WERI-Rb-1 (cell line): ENCODE measurements at regions not wholly inside any gene's neighbourhood (a gene's known extent, or its start where the extent isn't known, plus 50 kb on each side); places are given as distances from the start of the nearest gene placed in this dataset.

Source experiments
- DNase-seq: peaks from one replicate; pipeline ENCODE4 v3.0.0-alpha.2; 2020
- H3K27ac ChIP-seq: fragments of 250-450 bp; sonication (Bioruptor Pico); 2 replicates; pipeline ENCODE4 v1.5.1; 2020; ENCODE audit warnings: mild to moderate bottlenecking, moderate library complexity
- H3K27me3 ChIP-seq: fragments of 250-450 bp; sonication (Bioruptor Pico); 2 replicates; pipeline ENCODE4 v1.5.1; 2021; ENCODE audit warnings: mild to moderate bottlenecking, low read depth, moderate library complexity; ENCODE audit not compliant: insufficient read depth, severe bottlenecking
- H3K36me3 ChIP-seq: fragments of 250-450 bp; sonication (Bioruptor Pico); 2 replicates; pipeline ENCODE4 v1.5.1; 2020; ENCODE audit warnings: mild to moderate bottlenecking, moderate library complexity
- H3K4me3 ChIP-seq: 2 replicates; pipeline ENCODE4 v1.5.1; 2011; ENCODE audit warnings: low read depth, mild to moderate bottlenecking, control low read depth, low read length
- H3K9me3 ChIP-seq: fragments of 250-450 bp; sonication (Bioruptor Pico); 2 replicates; pipeline ENCODE4 v1.5.1; 2021; ENCODE audit warnings: mild to moderate bottlenecking, moderate library complexity; ENCODE audit not compliant: severe bottlenecking
- TF ChIP-seq, protein P1 (sequence below): IDR thresholded peaks from 2 replicates; pipeline ENCODE4 v1.5.1; 2011; ENCODE audit warnings: low read depth, mild to moderate bottlenecking, control low read depth, inconsistent platforms, low read length

- H3K27me3 ChIP-seq, result no peaks in the 10 kb centered on the region
- H3K36me3 ChIP-seq, result no peaks in the 10 kb centered on the region
- no peak for DNase-seq
- TF ChIP-seq, protein P1, sequence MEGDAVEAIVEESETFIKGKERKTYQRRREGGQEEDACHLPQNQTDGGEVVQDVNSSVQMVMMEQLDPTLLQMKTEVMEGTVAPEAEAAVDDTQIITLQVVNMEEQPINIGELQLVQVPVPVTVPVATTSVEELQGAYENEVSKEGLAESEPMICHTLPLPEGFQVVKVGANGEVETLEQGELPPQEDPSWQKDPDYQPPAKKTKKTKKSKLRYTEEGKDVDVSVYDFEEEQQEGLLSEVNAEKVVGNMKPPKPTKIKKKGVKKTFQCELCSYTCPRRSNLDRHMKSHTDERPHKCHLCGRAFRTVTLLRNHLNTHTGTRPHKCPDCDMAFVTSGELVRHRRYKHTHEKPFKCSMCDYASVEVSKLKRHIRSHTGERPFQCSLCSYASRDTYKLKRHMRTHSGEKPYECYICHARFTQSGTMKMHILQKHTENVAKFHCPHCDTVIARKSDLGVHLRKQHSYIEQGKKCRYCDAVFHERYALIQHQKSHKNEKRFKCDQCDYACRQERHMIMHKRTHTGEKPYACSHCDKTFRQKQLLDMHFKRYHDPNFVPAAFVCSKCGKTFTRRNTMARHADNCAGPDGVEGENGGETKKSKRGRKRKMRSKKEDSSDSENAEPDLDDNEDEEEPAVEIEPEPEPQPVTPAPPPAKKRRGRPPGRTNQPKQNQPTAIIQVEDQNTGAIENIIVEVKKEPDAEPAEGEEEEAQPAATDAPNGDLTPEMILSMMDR, result no peak
- no peaks in the 10 kb centered on the region for H3K9me3 ChIP-seq
- H3K4me3 ChIP-seq, result no peak overlapping the region
- H3K27ac ChIP-seq, result no peak overlapping the region
Measured at GRCh38 chr9:96160866-96161265, 141.1 kb downstream of the HSD17B3 start.

DNA sequence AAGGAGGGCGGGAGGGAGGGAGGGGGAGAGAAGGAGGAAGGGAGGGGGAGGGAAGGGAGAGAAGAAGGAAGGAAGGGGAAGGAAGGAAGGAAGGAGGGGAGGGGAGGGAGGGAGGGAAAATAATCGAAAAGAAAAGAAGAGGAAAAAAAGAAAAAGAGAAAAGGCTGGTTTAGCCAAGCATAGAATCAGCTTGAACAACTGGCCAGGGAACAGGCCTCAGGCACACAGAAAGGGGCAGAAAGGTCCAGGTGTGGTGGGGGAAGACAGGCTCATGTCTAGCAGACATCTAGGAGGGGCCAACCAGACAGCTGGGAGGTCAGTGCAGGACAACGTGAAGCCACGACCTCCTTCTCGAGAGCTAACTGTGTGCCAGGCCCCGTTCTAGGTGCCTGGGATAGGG, 141.8 kb downstream of the HSD17B3 start:
- DNase-seq, result no peak
- Histone ChIP-seq H3K27me3 (no peaks in the 10 kb centered on the region), H3K36me3 (no peaks in the 10 kb centered on the region), H3K9me3 (no peaks in the 10 kb centered on the region), H3K27ac (no peak overlapping the region), H3K4me3 (no peak overlapping the region)
- TF ChIP-seq, protein P1, result no peak

GRCh38 chr9:96159596-96159995, 142.4 kb downstream of the HSD17B3 start:
- TF ChIP-seq, protein P1, result no peak
- no peaks in the 10 kb centered on the region for H3K36me3 ChIP-seq
- DNase-seq, result peak; percentile 4
- no peaks in the 10 kb centered on the region for H3K9me3 ChIP-seq
- no peak overlapping the region for H3K27ac ChIP-seq
- no peak overlapping the region for H3K4me3 ChIP-seq
- no peaks in the 10 kb centered on the region for H3K27me3 ChIP-seq

GRCh38 chr9:96158909-96159575, 142.9 kb downstream of the HSD17B3 start:
- DNase-seq, result peak; percentile 1
- Histone ChIP-seq H3K36me3 (no peaks in the 10 kb centered on the region), H3K27me3 (no peaks in the 10 kb centered on the region), H3K4me3 (no peak overlapping the region), H3K9me3 (no peaks in the 10 kb centered on the region), H3K27ac (no peak overlapping the region)
- TF ChIP-seq, protein P1, result no peak

DNA sequence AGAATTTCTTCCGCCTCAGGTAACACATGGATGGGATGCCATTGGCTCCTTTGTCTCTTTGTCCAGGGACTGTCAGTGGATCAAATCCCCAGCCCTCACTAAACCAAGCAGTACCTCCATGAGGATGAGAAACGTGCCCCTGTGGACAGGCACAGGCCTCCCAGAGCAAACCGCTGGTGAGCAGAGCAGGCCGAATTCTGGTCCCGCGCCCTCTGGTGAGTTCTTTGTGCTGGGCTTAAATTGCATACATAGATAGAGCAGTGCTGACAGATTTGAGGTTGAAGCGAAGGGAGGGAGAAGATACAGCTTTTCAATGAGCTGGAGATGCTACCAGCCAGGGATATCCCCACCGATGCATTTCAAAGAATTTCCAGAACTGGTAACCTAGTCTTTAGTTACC, 143.8 kb downstream of the HSD17B3 start:
- H3K36me3 ChIP-seq, result no peaks in the 10 kb centered on the region
- TF ChIP-seq, protein P1, result no peak
- no peaks in the 10 kb centered on the region for H3K9me3 ChIP-seq
- H3K27ac ChIP-seq, result no peak overlapping the region
- H3K4me3 ChIP-seq, result no peak overlapping the region
- no peaks in the 10 kb centered on the region for H3K27me3 ChIP-seq
- DNase-seq, result peak; percentile 3

DNA sequence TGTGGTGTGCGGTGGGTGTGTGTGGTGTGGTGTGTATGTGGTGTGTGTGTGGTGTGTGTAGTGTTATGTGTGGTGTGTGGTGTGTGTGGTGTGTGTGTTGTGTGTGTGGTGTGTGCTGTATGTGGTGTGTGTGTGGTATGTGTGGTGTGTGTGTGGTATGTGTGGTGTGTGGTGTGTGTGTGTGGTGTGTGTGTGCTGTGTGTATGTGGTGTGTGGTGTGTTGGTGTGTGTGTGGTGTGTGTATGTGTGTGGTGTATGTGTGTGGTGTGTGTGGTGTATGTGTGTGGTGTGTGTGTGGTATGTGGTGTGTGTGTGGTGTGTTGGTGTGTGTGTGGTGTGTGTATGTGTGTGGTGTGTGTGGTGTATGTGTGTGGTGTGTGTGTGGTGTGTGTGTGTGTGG, 144.3 kb downstream of the HSD17B3 start:
- TF ChIP-seq, protein P1, result no peak

More for the DNA sequence above, 144.3 kb downstream of the HSD17B3 start:
- DNase-seq, result no peak
- no peak overlapping the region for H3K4me3 ChIP-seq
- no peaks in the 10 kb centered on the region for H3K9me3 ChIP-seq
- no peaks in the 10 kb centered on the region for H3K36me3 ChIP-seq
- H3K27ac ChIP-seq, result no peak overlapping the region
- no peaks in the 10 kb centered on the region for H3K27me3 ChIP-seq
